ENCODE measurements at regions not wholly inside any gene's neighbourhood (a gene's known extent, or its start where the extent isn't known, plus 50 kb on each side); places are given as distances from the start of the nearest gene placed in this dataset.

GRCh38 chr16:86709103-86709502 lies 130.8 kb downstream of the FOXL1 start:
- Histone ChIP-seq H3K27me3 (no peaks in the 10 kb centered on the region), H3K4me3 (no peak overlapping the region), H3K4me1 (ENCODE audit: insufficient read depth) (no peaks in the 10 kb centered on the region), H3K9me3 (no peaks in the 10 kb centered on the region), H3K36me3 (no peaks in the 10 kb centered on the region), H3K27ac (no peak overlapping the region)
- 79 to 85% (median 81%) methylated on average over 3 of the region's 3 CpGs for WGBS, 3 donors
- intact Hi-C loops (cut with DNase I): loop anchor here in 1 of 4 donors (2.0 kb wide), 1 partner anchor 20 kb away; no protein-coding TSS in a partner anchor
- TF ChIP-seq CTCF (IDR thresholded peaks at IDR 0.05) (no peak), POLR2A (IDR thresholded peaks at IDR 0.05) (no peak), EP300 (IDR thresholded peaks at IDR 0.05) (no peak)
- DNase-seq: no peak

- intact Hi-C loops (cut with DNase I): loop anchor here in 1 of 4 donors (2.0 kb wide), 1 partner anchor 19 kb away; no protein-coding TSS in a partner anchor
- WGBS, 3 donors: 81 to 87% (median 83%) methylated on average over 31 of the region's 31 CpGs
- TF ChIP-seq POLR2A (IDR thresholded peaks at IDR 0.05): no peak
- Histone ChIP-seq H3K4me1 (ENCODE audit: insufficient read depth) (no peaks in the 10 kb centered on the region), H3K27ac (no peak overlapping the region), H3K9me3 (no peaks in the 10 kb centered on the region), H3K36me3 (no peaks in the 10 kb centered on the region), H3K4me3 (no peak overlapping the region), H3K27me3 (no peaks in the 10 kb centered on the region)
- DNase-seq: no peak
Observed at GRCh38 chr16:86709902-86710601, 131.7 kb downstream of the FOXL1 start.

GRCh38 chr16:86710602-86710950 lies 132.2 kb downstream of the FOXL1 start:
- Histone ChIP-seq H3K9me3 (no peaks in the 10 kb centered on the region), H3K36me3 (no peaks in the 10 kb centered on the region), H3K4me1 (ENCODE audit: insufficient read depth) (no peaks in the 10 kb centered on the region), H3K4me3 (no peak overlapping the region), H3K27me3 (no peaks in the 10 kb centered on the region), H3K27ac (no peak overlapping the region)
- TF ChIP-seq CTCF (IDR thresholded peaks at IDR 0.05) (no peak), EP300 (IDR thresholded peaks at IDR 0.05) (no peak), POLR2A (IDR thresholded peaks at IDR 0.05) (no peak)
- intact Hi-C loops (cut with DNase I): no loop called here
- 62 to 79% (median 73%) methylated on average over 8 of the region's 8 CpGs for WGBS, 3 donors
- no peak for DNase-seq

GRCh38 chr16:86712158-86713009 lies 134.0 kb downstream of the FOXL1 start:
- H3K9me3 ChIP-seq: no peaks in the 10 kb centered on the region
- DNase-seq: no peak
- no peaks in the 10 kb centered on the region for H3K36me3 ChIP-seq
- H3K4me3 ChIP-seq: no peak overlapping the region
- 83 to 85% (median 84%) methylated on average over 18 of the region's 18 CpGs for WGBS, 3 donors
- H3K27ac ChIP-seq: no peak overlapping the region
- no peaks in the 10 kb centered on the region for H3K4me1 ChIP-seq (ENCODE audit: insufficient read depth)
- TF ChIP-seq EP300 (IDR thresholded peaks at IDR 0.05) (no peak), CTCF (IDR thresholded peaks at IDR 0.05) (no peak), POLR2A (IDR thresholded peaks at IDR 0.05) (no peak)
- no peaks in the 10 kb centered on the region for H3K27me3 ChIP-seq
- intact Hi-C loops (cut with DNase I): no loop called here

All from ovary (tissue), 7 donors.